SK-N-SH treated with all-trans-retinoic acid at 6 μM for 48 hours (cell line): ENCODE measurements at regions not wholly inside any gene's neighbourhood (a gene's known extent, or its start where the extent isn't known, plus 50 kb on each side); places are given as distances from the start of the nearest gene placed in this dataset.

Experiments
- ATAC-seq: fragments of 200-7000 bp; cut with Tn5 transposase; 3 replicates; pipeline ENCODE4 v1.9.1; 2020; ENCODE audit warnings: mild to moderate bottlenecking, moderate library complexity
- ARNTL ChIP-seq: fragments of 450-650 bp; formaldehyde crosslinking; IDR thresholded peaks from 2 replicates; pipeline ENCODE4 v1.5.0; 2020; ENCODE audit warnings: low read depth, mild to moderate bottlenecking, moderate library complexity, borderline replicate concordance
- BACH2 ChIP-seq: fragments of 250-450 bp; sonication (Bioruptor Pico); IDR thresholded peaks from 2 replicates; pipeline ENCODE4 v1.9.0; 2021; ENCODE audit warnings: mild to moderate bottlenecking, borderline replicate concordance
- CSDC2 ChIP-seq: fragments of 250-450 bp; sonication (Bioruptor Pico); IDR thresholded peaks from 2 replicates; pipeline ENCODE4 v1.5.0; 2020; ENCODE audit warnings: mild to moderate bottlenecking, moderate library complexity
- ESRRG ChIP-seq: fragments of 250-450 bp; sonication (Bioruptor Pico); IDR thresholded peaks from 2 replicates; pipeline ENCODE4 v1.6.1; 2021; ENCODE audit warnings: mild to moderate bottlenecking
- GLIS3 ChIP-seq: fragments of 250-450 bp; sonication (Bioruptor Pico); IDR thresholded peaks from 2 replicates; pipeline ENCODE4 v1.5.0; 2020; ENCODE audit warnings: mild to moderate bottlenecking, moderate library complexity
- ISL1 ChIP-seq: fragments of 250-450 bp; sonication (Bioruptor Pico); IDR thresholded peaks from 2 replicates; pipeline ENCODE4 v2.1.2; 2022; ENCODE audit warnings: mild to moderate bottlenecking, moderate library complexity
- PPARA ChIP-seq: fragments of 250-450 bp; sonication (Bioruptor Pico); IDR thresholded peaks from 2 replicates; pipeline ENCODE4 v1.5.0; 2020; ENCODE audit warnings: mild to moderate bottlenecking, borderline replicate concordance
- RARB ChIP-seq: fragments of 250-450 bp; sonication (Bioruptor Pico); IDR thresholded peaks from 2 replicates; pipeline ENCODE4 v1.8.0; 2021; ENCODE audit warnings: mild to moderate bottlenecking, moderate library complexity
- SNAI2 ChIP-seq: fragments of 250-450 bp; sonication (Bioruptor Pico); IDR thresholded peaks from 2 replicates; pipeline ENCODE4 v1.5.0; 2020; ENCODE audit warnings: mild to moderate bottlenecking, moderate library complexity
- TCF4 ChIP-seq: fragments of 250-450 bp; sonication (Bioruptor Pico); IDR thresholded peaks from 2 replicates; pipeline ENCODE4 v1.8.0; 2021; ENCODE audit warnings: mild to moderate bottlenecking, moderate library complexity, borderline replicate concordance
- TOX ChIP-seq: fragments of 250-450 bp; sonication (Bioruptor Pico); IDR thresholded peaks from 2 replicates; pipeline ENCODE4 v1.8.0; 2021; ENCODE audit warnings: mild to moderate bottlenecking, moderate library complexity, borderline replicate concordance
- ZC3H10 ChIP-seq: fragments of 250-450 bp; sonication (Bioruptor Pico); IDR thresholded peaks from 2 replicates; pipeline ENCODE4 v1.5.1; 2021; ENCODE audit warnings: mild to moderate bottlenecking, moderate library complexity
- ZFP3 ChIP-seq: fragments of 250-450 bp; sonication (Bioruptor Pico); IDR thresholded peaks from 2 replicates; pipeline ENCODE4 v1.5.0; 2020; ENCODE audit warnings: mild to moderate bottlenecking, moderate library complexity
- ZFP30 ChIP-seq: fragments of 450-650 bp; formaldehyde crosslinking; IDR thresholded peaks from 2 replicates; pipeline ENCODE4 v1.5.0; 2022; ENCODE audit warnings: mild to moderate bottlenecking, moderate library complexity
- ZNF565 ChIP-seq: fragments of 450-650 bp; formaldehyde crosslinking; conservative IDR thresholded peaks from 2 replicates; pipeline ENCODE4 v1.5.0; 2020; ENCODE audit warnings: low read depth, mild to moderate bottlenecking, moderate library complexity
- ZNF70 ChIP-seq: fragments of 450-650 bp; formaldehyde crosslinking; IDR thresholded peaks from 2 replicates; pipeline ENCODE4 v1.5.0; 2020; ENCODE audit warnings: mild to moderate bottlenecking, moderate library complexity
- ZNF8 ChIP-seq: fragments of 450-650 bp; formaldehyde crosslinking; IDR thresholded peaks from 2 replicates; pipeline ENCODE4 v1.5.0; 2020; ENCODE audit warnings: mild to moderate bottlenecking, moderate library complexity
- TF ChIP-seq, protein P1 (sequence below): fragments of 250-450 bp; sonication (Bioruptor Pico); IDR thresholded peaks from 2 replicates; pipeline ENCODE4 v1.5.1; 2021; ENCODE audit warnings: mild to moderate bottlenecking, moderate library complexity
- TF ChIP-seq, protein P2 (sequence below): fragments of 250-450 bp; sonication (Bioruptor Pico); IDR thresholded peaks from 2 replicates; pipeline ENCODE4 v1.5.1; 2020; ENCODE audit warnings: low read depth, mild to moderate bottlenecking, moderate library complexity
- TF ChIP-seq, protein P3 (sequence below): fragments of 250-450 bp; sonication (Bioruptor Pico); IDR thresholded peaks from 2 replicates; pipeline ENCODE4 v1.8.0; 2021; ENCODE audit warnings: low read depth, mild to moderate bottlenecking, moderate library complexity, borderline replicate concordance
- TF ChIP-seq, protein P4 (sequence below): fragments of 250-450 bp; sonication (Bioruptor Pico); IDR thresholded peaks from 2 replicates; pipeline ENCODE4 v1.8.0; 2020; ENCODE audit warnings: mild to moderate bottlenecking, moderate library complexity, borderline replicate concordance
- TF ChIP-seq, protein P5 (sequence below): fragments of 250-450 bp; sonication (Bioruptor Pico); IDR thresholded peaks from 2 replicates; pipeline ENCODE4 v1.5.0; 2020; ENCODE audit warnings: mild to moderate bottlenecking, moderate library complexity

DNA sequence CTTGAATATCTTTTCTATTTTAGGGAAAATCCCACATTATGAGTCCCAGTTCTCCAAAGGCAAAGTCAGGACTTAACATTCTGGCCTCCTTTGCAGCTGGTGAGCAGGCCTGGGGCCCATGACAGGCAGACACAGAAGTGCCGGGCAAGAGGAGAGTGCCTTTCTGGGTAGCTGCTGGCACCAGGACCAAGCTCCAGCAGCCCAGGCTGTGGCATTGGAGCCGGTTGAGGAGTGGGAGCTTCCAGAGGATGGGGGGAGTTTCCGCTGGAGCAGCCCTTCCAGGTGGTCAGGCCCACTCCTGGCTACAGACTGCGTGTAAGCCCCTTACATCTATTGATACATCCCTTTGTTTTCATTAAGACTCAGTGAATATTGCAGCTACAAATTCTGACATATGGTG lies 123.9 kb downstream of the URB2 start:
- TF ChIP-seq PPARA, result no peak
- TF ChIP-seq ZFP30, result no peak
- TF ChIP-seq, protein P1, sequence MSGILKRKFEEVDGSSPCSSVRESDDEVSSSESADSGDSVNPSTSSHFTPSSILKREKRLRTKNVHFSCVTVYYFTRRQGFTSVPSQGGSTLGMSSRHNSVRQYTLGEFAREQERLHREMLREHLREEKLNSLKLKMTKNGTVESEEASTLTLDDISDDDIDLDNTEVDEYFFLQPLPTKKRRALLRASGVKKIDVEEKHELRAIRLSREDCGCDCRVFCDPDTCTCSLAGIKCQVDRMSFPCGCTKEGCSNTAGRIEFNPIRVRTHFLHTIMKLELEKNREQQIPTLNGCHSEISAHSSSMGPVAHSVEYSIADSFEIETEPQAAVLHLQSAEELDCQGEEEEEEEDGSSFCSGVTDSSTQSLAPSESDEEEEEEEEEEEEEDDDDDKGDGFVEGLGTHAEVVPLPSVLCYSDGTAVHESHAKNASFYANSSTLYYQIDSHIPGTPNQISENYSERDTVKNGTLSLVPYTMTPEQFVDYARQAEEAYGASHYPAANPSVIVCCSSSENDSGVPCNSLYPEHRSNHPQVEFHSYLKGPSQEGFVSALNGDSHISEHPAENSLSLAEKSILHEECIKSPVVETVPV (CRISPR knock-in tag), result no peak
- no peak for TF ChIP-seq ZNF565 (CRISPR knock-in tag)
- TF ChIP-seq, protein P2, sequence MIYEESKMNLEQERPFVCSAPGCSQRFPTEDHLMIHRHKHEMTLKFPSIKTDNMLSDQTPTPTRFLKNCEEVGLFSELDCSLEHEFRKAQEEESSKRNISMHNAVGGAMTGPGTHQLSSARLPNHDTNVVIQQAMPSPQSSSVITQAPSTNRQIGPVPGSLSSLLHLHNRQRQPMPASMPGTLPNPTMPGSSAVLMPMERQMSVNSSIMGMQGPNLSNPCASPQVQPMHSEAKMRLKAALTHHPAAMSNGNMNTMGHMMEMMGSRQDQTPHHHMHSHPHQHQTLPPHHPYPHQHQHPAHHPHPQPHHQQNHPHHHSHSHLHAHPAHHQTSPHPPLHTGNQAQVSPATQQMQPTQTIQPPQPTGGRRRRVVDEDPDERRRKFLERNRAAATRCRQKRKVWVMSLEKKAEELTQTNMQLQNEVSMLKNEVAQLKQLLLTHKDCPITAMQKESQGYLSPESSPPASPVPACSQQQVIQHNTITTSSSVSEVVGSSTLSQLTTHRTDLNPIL (CRISPR knock-in tag), result no peak
- no peak for TF ChIP-seq TOX (CRISPR knock-in tag)
- no peak for TF ChIP-seq TCF4
- TF ChIP-seq ZNF70 (CRISPR knock-in tag), result no peak
- TF ChIP-seq, protein P3, sequence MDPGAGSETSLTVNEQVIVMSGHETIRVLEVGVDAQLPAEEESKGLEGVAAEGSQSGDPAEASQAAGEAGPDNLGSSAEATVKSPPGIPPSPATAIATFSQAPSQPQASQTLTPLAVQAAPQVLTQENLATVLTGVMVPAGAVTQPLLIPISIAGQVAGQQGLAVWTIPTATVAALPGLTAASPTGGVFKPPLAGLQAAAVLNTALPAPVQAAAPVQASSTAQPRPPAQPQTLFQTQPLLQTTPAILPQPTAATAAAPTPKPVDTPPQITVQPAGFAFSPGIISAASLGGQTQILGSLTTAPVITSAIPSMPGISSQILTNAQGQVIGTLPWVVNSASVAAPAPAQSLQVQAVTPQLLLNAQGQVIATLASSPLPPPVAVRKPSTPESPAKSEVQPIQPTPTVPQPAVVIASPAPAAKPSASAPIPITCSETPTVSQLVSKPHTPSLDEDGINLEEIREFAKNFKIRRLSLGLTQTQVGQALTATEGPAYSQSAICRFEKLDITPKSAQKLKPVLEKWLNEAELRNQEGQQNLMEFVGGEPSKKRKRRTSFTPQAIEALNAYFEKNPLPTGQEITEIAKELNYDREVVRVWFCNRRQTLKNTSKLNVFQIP (CRISPR knock-in tag), result no peak
- TF ChIP-seq, protein P4, sequence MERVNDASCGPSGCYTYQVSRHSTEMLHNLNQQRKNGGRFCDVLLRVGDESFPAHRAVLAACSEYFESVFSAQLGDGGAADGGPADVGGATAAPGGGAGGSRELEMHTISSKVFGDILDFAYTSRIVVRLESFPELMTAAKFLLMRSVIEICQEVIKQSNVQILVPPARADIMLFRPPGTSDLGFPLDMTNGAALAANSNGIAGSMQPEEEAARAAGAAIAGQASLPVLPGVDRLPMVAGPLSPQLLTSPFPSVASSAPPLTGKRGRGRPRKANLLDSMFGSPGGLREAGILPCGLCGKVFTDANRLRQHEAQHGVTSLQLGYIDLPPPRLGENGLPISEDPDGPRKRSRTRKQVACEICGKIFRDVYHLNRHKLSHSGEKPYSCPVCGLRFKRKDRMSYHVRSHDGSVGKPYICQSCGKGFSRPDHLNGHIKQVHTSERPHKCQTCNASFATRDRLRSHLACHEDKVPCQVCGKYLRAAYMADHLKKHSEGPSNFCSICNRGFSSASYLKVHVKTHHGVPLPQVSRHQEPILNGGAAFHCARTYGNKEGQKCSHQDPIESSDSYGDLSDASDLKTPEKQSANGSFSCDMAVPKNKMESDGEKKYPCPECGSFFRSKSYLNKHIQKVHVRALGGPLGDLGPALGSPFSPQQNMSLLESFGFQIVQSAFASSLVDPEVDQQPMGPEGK (CRISPR knock-in tag), result no peak
- TF ChIP-seq CSDC2 (CRISPR knock-in tag), result no peak
- ATAC-seq, result no peak

DNA sequence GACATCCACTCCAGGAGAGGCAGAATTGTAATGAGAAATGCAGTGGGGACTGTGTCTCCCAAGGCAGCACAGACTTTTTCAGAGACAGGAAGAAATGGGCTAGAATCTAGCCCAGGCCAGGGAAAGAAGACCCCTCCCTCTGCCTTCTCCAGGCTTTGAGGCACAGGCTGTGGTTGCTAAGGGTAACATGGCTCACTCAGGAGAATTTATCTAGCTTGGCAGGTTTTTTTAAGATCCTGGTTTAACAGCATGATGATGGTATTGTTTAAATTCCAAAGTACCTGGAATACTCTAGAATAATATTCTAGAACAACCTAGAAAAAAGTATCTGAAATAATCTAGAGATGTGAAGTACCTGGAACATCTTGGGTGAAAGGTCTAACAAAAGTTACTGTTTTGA lies 125.6 kb downstream of the URB2 start:
- TF ChIP-seq ARNTL (CRISPR knock-in tag) (no peak), RARB (no peak), ISL1 (CRISPR knock-in tag) (no peak), ZFP3 (CRISPR knock-in tag) (no peak), ESRRG (CRISPR knock-in tag) (no peak), ZC3H10 (CRISPR knock-in tag) (no peak), SNAI2 (CRISPR knock-in tag) (no peak)
- TF ChIP-seq, protein P2 (CRISPR knock-in tag), result no peak
- TF ChIP-seq, protein P5, sequence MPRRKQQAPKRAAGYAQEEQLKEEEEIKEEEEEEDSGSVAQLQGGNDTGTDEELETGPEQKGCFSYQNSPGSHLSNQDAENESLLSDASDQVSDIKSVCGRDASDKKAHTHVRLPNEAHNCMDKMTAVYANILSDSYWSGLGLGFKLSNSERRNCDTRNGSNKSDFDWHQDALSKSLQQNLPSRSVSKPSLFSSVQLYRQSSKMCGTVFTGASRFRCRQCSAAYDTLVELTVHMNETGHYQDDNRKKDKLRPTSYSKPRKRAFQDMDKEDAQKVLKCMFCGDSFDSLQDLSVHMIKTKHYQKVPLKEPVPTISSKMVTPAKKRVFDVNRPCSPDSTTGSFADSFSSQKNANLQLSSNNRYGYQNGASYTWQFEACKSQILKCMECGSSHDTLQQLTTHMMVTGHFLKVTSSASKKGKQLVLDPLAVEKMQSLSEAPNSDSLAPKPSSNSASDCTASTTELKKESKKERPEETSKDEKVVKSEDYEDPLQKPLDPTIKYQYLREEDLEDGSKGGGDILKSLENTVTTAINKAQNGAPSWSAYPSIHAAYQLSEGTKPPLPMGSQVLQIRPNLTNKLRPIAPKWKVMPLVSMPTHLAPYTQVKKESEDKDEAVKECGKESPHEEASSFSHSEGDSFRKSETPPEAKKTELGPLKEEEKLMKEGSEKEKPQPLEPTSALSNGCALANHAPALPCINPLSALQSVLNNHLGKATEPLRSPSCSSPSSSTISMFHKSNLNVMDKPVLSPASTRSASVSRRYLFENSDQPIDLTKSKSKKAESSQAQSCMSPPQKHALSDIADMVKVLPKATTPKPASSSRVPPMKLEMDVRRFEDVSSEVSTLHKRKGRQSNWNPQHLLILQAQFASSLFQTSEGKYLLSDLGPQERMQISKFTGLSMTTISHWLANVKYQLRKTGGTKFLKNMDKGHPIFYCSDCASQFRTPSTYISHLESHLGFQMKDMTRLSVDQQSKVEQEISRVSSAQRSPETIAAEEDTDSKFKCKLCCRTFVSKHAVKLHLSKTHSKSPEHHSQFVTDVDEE, result no peak
- TF ChIP-seq, all 23 proteins: peak for 0
- ATAC-seq, result no peak

DNA sequence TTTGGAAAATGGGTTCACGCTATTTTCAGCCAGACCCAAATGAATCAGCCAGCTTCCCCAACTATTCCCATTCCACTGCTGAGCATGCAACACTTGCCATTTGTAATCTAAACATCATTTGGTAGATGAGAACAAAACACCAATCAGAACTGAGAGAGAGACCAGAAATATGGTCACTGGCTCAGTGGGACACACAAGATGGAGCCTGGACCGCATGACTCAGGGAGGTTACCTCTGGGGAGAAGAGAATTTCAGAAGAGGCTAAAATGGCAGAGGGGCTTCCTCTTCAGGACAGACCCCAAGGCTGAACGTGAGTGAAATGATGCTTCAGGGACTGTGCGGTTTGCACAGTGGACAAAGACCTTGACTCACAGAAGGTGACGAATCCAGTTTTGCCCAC lies 126.6 kb downstream of the URB2 start:
- no peak for ATAC-seq
- TF ChIP-seq, protein P4 (CRISPR knock-in tag), result no peak
- TF ChIP-seq ARNTL (CRISPR knock-in tag) (no peak), PPARA (no peak), GLIS3 (CRISPR knock-in tag) (no peak), ZFP3 (CRISPR knock-in tag) (no peak), ZNF565 (CRISPR knock-in tag) (no peak), SNAI2 (CRISPR knock-in tag) (no peak), ZNF8 (no peak), TCF4 (no peak), BACH2 (CRISPR knock-in tag) (no peak), ZC3H10 (CRISPR knock-in tag) (no peak), CSDC2 (CRISPR knock-in tag) (no peak), ISL1 (CRISPR knock-in tag) (no peak)
- TF ChIP-seq, protein P2 (CRISPR knock-in tag), result no peak
- TF ChIP-seq, protein P3 (CRISPR knock-in tag), result no peak
